HG02610 (cell line): ENCODE measurements at regions not wholly inside any gene's neighbourhood (a gene's known extent, or its start where the extent isn't known, plus 50 kb on each side); places are given as distances from the start of the nearest gene placed in this dataset.

Source experiments
- ATAC-seq: cut with Tn5 transposase; IDR thresholded peaks from one replicate; pipeline ENCODE4 v1.9.1; 2021; ENCODE audit warnings: mild to moderate bottlenecking, moderate library complexity; ENCODE audit not compliant: unreplicated experiment

- peak; percentile 80 for ATAC-seq
These were observed 315.8 kb upstream of the SATB1 start for GRCh38 chr3:18740631-18741583.

- ATAC-seq = peak; percentile 36
These were observed 313.9 kb upstream of the SATB1 start for GRCh38 chr3:18739099-18739433.

GRCh38 chr3:18738393-18739098 is 313.4 kb upstream of the SATB1 start:
- ATAC-seq = no peak

DNA sequence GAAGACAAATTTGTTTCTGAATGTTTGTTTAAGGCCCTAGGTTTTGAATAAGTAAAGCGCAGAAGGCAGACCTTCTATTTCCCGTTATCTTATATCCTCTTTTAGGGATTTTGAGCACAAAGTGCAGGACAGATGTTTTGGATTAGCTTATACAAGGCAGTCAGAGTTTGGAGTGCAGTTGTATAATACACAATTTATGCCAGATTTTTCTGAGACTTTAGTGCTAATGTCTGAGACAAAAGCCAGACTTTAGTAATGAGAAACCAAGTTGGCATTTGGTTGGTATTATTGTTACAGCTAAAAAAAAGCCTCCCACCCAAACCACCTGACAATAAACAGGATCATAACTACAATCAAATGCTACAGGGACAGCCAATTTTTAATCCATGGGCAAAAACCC is 309.9 kb upstream of the SATB1 start:
- no peak for ATAC-seq

DNA sequence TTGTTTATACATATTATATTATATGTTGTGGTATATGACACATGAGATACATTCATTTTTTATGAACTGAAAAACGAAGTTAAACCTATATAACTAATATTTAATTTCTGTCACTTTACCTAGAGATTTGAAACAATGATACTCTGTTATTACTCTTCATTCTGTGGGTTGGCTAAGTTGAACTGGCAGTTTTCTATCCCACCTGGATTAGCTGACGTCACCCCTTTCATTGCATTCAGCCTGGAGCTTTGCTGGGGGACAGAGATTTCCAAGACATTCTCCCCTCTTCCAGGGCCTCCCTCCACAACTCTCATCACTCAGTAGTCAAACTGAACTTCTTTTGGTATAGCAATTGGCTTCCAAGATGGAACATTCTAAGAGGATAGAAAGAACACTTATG is 309.2 kb upstream of the SATB1 start:
- no peak for ATAC-seq

DNA sequence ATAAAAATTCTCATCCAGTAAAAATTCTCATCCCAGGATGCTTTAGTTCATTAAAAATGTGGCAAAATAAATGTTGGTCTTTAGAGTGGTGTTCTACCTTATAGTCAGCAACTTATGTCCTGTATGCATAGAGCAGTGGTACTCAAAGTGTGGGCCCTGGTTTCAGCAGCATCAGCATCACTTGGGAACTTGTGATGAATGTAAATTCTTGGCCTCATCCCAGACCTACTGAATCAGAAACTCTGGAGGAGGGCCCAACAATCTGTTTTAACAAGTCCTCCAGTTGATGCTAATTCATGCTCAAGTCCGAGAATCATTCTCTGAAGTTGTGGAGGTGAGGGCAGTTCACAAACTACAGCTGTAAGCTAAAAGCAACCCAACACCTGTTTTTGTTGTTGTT is 307.3 kb upstream of the SATB1 start:
- ATAC-seq = no peak

DNA sequence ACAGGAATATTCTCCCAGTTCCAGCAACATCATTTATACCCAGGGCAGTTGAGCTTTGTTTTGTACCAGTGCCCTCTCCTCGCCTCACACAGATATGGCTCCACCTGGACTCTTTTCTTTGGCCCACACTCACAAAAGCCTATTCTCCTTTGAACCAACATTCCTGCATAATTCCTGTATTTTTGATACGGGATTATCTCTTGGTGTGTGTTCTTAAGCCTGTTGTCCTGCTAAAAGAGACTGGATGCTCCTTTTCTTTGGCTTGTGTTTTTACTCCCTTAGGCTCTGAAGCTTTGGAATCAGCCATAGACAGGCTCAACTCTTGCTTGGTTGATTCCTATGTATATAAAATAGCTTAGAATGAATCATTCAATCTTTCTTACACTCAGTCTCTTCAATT is 305.4 kb upstream of the SATB1 start:
- ATAC-seq = no peak

DNA sequence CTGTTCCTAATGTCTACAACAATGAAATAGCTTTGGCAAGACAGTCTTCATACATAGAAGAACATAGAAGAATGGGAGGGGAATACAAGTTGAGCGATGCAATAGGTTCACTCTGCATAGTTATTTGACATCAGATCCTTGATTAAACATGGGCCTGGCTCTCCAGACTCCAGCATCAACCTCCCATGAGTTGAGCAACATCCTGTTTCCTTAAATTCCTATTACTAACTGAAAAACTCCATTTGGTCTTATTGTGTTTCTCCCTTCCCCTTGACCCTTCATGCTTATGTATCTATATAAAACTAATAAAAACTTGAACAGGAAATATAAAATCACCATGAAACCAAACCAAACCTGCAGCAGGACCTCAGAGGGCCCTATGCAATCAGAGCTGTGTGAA is 304.5 kb upstream of the SATB1 start:
- no peak for ATAC-seq

GRCh38 chr3:18725668-18726407 is 300.7 kb upstream of the SATB1 start:
- ATAC-seq = no peak

GRCh38 chr3:18724456-18724855 is 299.3 kb upstream of the SATB1 start:
- no peak for ATAC-seq

DNA sequence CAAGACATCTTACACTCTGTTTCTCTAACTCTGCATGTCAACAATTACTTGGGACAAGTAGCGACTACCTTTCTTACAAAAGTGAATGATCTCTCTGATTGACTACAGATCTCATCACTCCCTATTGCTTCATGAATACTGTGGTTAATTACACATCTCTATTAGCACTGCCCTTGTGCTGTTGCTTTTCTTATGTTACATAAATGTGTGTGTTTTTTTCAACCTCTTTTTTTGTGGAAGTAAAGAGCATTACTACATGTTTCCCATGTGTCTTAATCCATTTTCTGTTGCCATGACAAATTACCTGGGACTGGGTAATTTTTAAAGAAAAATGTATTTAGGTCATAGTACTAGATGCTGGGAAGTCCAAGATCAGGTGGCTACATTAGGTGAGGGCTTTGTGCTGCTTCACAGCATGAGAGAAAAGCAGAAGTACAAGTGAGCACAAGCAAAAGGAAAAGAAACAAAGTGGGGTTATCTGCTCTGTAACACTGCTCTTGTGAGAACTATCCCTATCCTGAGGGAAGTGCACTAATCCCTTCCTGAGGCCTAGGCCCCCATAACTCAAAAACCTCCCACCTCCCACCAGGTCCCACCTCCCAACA is 298.2 kb upstream of the SATB1 start:
- ATAC-seq = peak; percentile 57

- no peak for ATAC-seq
These were observed 295.4 kb upstream of the SATB1 start for GRCh38 chr3:18720543-18720942.

- ATAC-seq = no peak
These were observed 292.5 kb upstream of the SATB1 start for GRCh38 chr3:18717598-18717997.

DNA sequence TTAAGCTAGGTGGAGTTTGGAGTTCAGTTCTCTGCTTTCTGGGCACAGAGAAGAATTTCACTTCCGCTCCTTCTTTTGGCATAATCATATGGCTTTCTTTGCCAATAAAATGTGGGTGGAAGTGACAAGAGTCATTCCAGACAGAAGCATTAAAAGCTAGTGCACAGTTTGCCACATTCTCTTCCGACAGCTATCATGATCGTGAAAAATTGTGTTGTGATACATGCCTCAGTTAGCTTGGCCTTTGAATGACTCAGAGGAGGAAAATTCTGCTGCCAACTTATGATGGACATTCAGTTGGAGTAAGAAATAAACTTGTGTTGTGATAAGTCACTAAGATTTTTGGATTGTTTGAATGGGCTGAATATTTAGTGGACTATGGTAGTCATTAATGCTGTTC is 291.7 kb upstream of the SATB1 start:
- no peak for ATAC-seq

DNA sequence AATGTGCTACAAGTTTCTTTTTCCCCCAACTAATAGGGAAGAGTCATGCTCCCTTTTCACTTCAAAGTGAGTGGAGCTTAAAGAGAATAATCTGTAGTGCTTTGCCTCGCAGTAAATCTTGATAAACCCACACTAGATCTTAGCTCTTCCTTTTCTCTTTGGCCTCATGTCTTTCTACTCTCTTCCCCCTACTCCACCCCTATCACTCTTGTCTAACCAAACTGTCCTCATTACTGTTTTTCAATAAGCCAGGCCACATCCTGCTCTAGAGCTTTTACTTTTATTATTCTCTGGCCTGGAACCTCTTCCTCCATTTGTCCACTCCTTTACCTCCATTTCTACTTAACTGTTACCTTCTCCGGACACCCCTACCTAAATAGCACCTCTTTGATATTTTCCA is 291.0 kb upstream of the SATB1 start:
- ATAC-seq = no peak

DNA sequence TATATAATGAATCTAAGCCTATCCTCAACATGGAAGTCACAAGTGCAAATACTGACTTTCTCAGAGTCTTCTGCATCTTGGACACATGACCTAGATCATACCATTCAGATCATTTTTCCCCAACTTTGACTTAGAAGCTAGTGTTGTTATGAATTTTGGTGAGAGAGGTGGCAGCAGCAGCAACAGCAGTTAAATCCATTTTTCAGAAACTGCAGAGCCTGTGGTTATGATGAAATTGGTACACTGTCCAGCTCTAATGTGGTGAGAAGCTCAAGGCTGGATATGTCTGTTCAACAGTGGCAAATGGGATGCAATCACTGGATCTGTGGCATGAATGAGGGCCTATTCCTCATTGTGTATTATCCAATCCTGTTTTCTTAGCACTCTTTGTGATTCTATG is 290.1 kb upstream of the SATB1 start:
- no peak for ATAC-seq

DNA sequence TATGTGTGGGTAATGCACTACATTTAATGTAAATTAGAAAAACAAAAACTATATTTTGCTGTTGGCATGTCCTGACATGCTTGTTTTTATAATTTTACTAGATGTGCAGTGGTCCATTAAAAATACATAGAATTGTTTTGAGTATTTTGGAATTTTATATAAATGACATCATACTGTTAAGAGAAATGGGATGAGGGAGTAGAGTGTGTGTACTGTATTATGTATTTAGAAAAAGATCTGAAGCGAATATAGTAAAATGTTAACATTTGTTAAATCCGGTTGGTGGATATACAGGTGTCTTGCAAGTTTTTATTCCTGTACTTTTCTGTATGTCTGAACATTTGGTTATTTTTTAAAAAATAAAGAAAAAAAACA is 288.4 kb upstream of the SATB1 start:
- no peak for ATAC-seq

GRCh38 chr3:18712713-18713576 is 287.8 kb upstream of the SATB1 start:
- no peak for ATAC-seq

DNA sequence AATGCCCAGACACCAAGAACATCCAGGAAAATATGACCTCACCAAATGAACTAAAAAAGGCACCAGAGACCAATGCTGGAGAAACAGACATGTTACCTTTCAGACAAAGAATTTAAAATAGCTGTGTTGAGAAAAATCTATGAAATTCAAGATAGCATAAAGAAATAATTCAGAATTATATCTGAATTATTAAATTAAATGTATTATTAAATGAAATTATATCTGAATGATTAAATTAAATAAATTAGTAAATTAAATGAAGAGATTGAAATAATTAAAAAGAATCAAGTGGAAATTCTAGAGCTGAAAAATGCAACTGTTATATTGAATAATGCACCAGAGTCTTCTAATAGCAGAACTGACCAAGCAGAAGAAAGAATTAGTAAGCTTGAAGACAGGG is 279.2 kb upstream of the SATB1 start:
- ATAC-seq = no peak

- ATAC-seq = no peak
These were observed 278.7 kb upstream of the SATB1 start for GRCh38 chr3:18703798-18704197.
